HepG2 (cell line): ENCODE measurements at regions not wholly inside any gene's neighbourhood (a gene's known extent, or its start where the extent isn't known, plus 50 kb on each side); places are given as distances from the start of the nearest gene placed in this dataset.

Experiments used
- ATAC-seq: fragments of 200-7000 bp; cut with Tn5 transposase; 3 replicates; pipeline ENCODE4 v1.9.1; 2020; ENCODE audit warnings: mild to moderate bottlenecking, moderate library complexity
- BruUV-seq: library from RNA; stranded (reverse); fragments of 400-500 nt; replicated peaks from 2 replicates; lab custom pipeline; 2021; lab: Mats Ljungman, UMichigan
- CTCF ChIA-PET: fragments of 300-600 bp; formaldehyde crosslinking; extraction: SDS; loops from one replicate; lab custom pipeline; 2021; ENCODE audit warnings: low total read pairs, inconsistent platforms, low intra/inter-chr PET ratio; lab: Yijun Ruan, JAX
- POLR2A ChIA-PET: fragments of 350-600 bp; sonication (Branson Sonifier 250); formaldehyde crosslinking; loops from one replicate; lab custom pipeline; 2020; ENCODE audit warnings: antibody characterized with exemption, inconsistent platforms; lab: Yijun Ruan, JAX
- DNase-seq: peaks from one replicate; pipeline ENCODE4 v3.0.0-alpha.2; 2015; ENCODE audit warnings: low spot score
- FAIRE-seq: peaks from 3 replicates; lab custom pipeline; 2011; peaks lifted over from hg19 to GRCh38; lab: Jason Lieb, UNC
- H2AFZ ChIP-seq: one replicate; pipeline ENCODE4 v1.6.1; 2011; ENCODE audit warnings: low read length, inconsistent platforms
- H3K27ac ChIP-seq: fragments of 300-600 bp; 3 replicates; pipeline ENCODE4 v1.8.0; 2011; ENCODE audit warnings: mixed run types, mild to moderate bottlenecking, mixed read lengths, low read length, inconsistent platforms; ENCODE audit not compliant: insufficient read depth; ENCODE audit errors: extremely low read length
- H3K27me3 ChIP-seq, 2 experiments: fragments of 200-600 bp in 1 of 2; 2 replicates in 1 of 2; 3 replicates in 1 of 2; pipeline versions ENCODE4 v1.6.0 to v1.8.0; 2011; ENCODE audit warnings: low read length in 2 of 2, mild to moderate bottlenecking in 2 of 2, moderate library complexity in 2 of 2, inconsistent platforms in 1 of 2; ENCODE audit not compliant: insufficient read depth in 2 of 2, control insufficient read depth in 1 of 2
- H3K36me3 ChIP-seq, 2 experiments: fragments of 200-600 bp in 1 of 2; replicated peaks in 1 of 2; 2 replicates in 1 of 2; 3 replicates in 1 of 2; pipeline versions ENCODE4 v1.5.1 to v1.8.0; 2011; ENCODE audit warnings: low read length in 2 of 2, inconsistent platforms in 1 of 2; ENCODE audit not compliant: insufficient read depth in 2 of 2, control insufficient read depth in 1 of 2
- H3K4me1 ChIP-seq: 2 replicates; pipeline ENCODE4 v1.5.1; 2012; ENCODE audit warnings: low read length, inconsistent platforms; ENCODE audit not compliant: insufficient read depth
- H3K4me2 ChIP-seq: 2 replicates; pipeline ENCODE4 v1.6.0; 2011; ENCODE audit warnings: low read depth, low read length, inconsistent platforms
- H3K4me3 ChIP-seq, 3 experiments: fragments of 200-600 bp in 1 of 3; sonication (generic), shearing (Covaris generic) in 1 of 3; replicated peaks in 1 of 3; 2 replicates each; pipeline ENCODE4 v1.5.1; 2011 to 2016; ENCODE audit warnings: low read length in 3 of 3, inconsistent platforms in 2 of 3, low read depth in 2 of 3, mild to moderate bottlenecking in 2 of 3, control low read depth in 1 of 3, mixed read lengths in 1 of 3; ENCODE audit not compliant: insufficient read depth in 1 of 3
- H3K79me2 ChIP-seq: one replicate; pipeline ENCODE4 v1.6.1; 2011; ENCODE audit warnings: low read length, inconsistent platforms; ENCODE audit not compliant: insufficient read depth
- H3K9ac ChIP-seq: 2 replicates; pipeline ENCODE4 v1.6.0; 2011; ENCODE audit warnings: mild to moderate bottlenecking, low read depth, low read length, inconsistent platforms; ENCODE audit not compliant: insufficient read depth
- H3K9me3 ChIP-seq: 2 replicates; pipeline ENCODE4 v1.5.1; 2012; ENCODE audit warnings: mild to moderate bottlenecking, low read length
- H4K20me1 ChIP-seq: 2 replicates; pipeline ENCODE4 v1.6.0; 2011; ENCODE audit warnings: inconsistent platforms, mild to moderate bottlenecking, low read length, moderate library complexity; ENCODE audit not compliant: insufficient read depth
- FLYWCH1 ChIP-seq: sonication (generic); formaldehyde crosslinking; IDR thresholded peaks from 2 replicates; pipeline ENCODE4 v1.8.1; 2023; ENCODE audit warnings: mild to moderate bottlenecking, missing genetic modification reagents
- HDAC6 ChIP-seq: fragments of 200-600 bp; sonication (generic); IDR thresholded peaks from 2 replicates; pipeline ENCODE4 v1.7.0; 2017; ENCODE audit warnings: mild to moderate bottlenecking, antibody characterized with exemption, low read length, low read depth
- SIX4 ChIP-seq: sonication (generic); formaldehyde crosslinking; IDR thresholded peaks from 2 replicates; pipeline ENCODE4 v1.4.0; 2020; ENCODE audit warnings: missing genetic modification reagents
- SNAPC5 ChIP-seq: sonication (generic); formaldehyde crosslinking; IDR thresholded peaks from 2 replicates; pipeline ENCODE4 v1.8.1; 2023; ENCODE audit warnings: mild to moderate bottlenecking, missing genetic modification reagents, borderline replicate concordance
- SRF ChIP-seq: IDR thresholded peaks from 2 replicates; pipeline ENCODE4 v1.6.1; 2011; ENCODE audit warnings: mild to moderate bottlenecking, low read depth, low read length, moderate library complexity
- ZNF256 ChIP-seq: sonication (generic); formaldehyde crosslinking; conservative IDR thresholded peaks from 2 replicates; pipeline ENCODE4 v1.4.0; 2020; ENCODE audit warnings: missing genetic modification reagents
- ZNF432 ChIP-seq: sonication (generic); formaldehyde crosslinking; IDR thresholded peaks from 2 replicates; pipeline ENCODE4 v1.5.0; 2020; ENCODE audit warnings: missing genetic modification reagents, mild to moderate bottlenecking, borderline replicate concordance
- WGBS: methylation state at CpG from one replicate; pipeline ENCODE4 v1.1.6; 2017; ENCODE audit warnings: low lambda C conversion rate; 5-methylcytosine and 5-hydroxymethylcytosine counted together
- in situ Hi-C: cut with HindIII; loops from 2 replicates; pipeline ENCODE4 v1.10.0; 2017; ENCODE audit warnings: low pct_unique_long_range_greater_than_20kb; ENCODE audit not compliant: extremely low pct_ligation_motif_present
- intact Hi-C: fragments of 100-400 bp; cut with micrococcal nuclease; formaldehyde crosslinking; loops from one replicate; pipeline ENCODE4 v1.10.0; 2022; ENCODE audit not compliant: unreplicated experiment
- TF ChIP-seq, protein P1 (sequence below): sonication (generic); formaldehyde crosslinking; IDR thresholded peaks from 2 replicates; pipeline ENCODE4 v1.4.0; 2020; ENCODE audit warnings: missing genetic modification reagents, mild to moderate bottlenecking, borderline replicate concordance
- TF ChIP-seq, protein P2 (sequence below): sonication (generic); formaldehyde crosslinking; IDR thresholded peaks from 2 replicates; pipeline ENCODE4 v1.8.0; 2022; ENCODE audit warnings: missing genetic modification reagents, low read depth, mild to moderate bottlenecking, borderline replicate concordance

- TF ChIP-seq HDAC6 (no peak), SNAPC5 (CRISPR knock-in tag) (no peak), FLYWCH1 (CRISPR knock-in tag) (no peak), SRF (no peak), SIX4 (CRISPR knock-in tag) (no peak), ZNF256 (no peak), ZNF432 (no peak)
- TF ChIP-seq, protein P1, sequence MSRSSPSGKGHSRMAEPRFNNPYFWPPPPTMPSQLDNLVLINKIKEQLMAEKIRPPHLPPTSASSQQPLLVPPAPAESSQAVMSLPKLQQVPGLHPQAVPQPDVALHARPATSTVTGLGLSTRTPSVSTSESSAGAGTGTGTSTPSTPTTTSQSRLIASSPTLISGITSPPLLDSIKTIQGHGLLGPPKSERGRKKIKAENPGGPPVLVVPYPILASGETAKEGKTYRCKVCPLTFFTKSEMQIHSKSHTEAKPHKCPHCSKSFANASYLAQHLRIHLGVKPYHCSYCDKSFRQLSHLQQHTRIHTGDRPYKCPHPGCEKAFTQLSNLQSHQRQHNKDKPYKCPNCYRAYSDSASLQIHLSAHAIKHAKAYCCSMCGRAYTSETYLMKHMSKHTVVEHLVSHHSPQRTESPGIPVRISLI (CRISPR knock-in tag) = no peak
- TF ChIP-seq, protein P2, sequence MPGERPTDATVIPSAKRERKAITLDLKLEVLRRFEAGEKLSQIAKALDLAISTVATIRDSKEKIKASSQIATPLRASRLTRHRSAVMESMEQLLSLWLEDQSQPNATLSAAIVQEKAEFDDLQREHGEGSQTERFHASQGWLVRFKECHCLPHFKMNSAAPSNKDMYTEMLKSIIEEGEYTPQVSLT = no peak
- TF ChIP-seq, all 625 proteins: peak for 0
- Histone ChIP-seq H4K20me1 (no peaks in the 10 kb centered on the region), H3K27me3 (no peaks in the 10 kb centered on the region), H2AFZ (no peak overlapping the region), H3K9ac (no peak overlapping the region), H3K4me3 (no peak overlapping the region), H3K36me3 (no peaks in the 10 kb centered on the region), H3K4me1 (no peaks in the 10 kb centered on the region), H3K79me2 (no peaks in the 10 kb centered on the region), H3K9me3 (no peaks in the 10 kb centered on the region), H3K27ac (no peak overlapping the region), H3K4me2 (no peak overlapping the region)
- in situ Hi-C loops (loop anchor here (25.0 kb wide), 1 partner anchor 959 kb away; no protein-coding TSS in a partner anchor), intact Hi-C loops (no loop called here)
- no TSS peak for BruUV-seq
- no peak for FAIRE-seq
- 18% methylated on average over 5 of the region's 5 CpGs for WGBS
- ChIA-PET POLR2A (no interaction called here), CTCF (no interaction called here)
- ATAC-seq = no peak
- no peak for DNase-seq
Measured at GRCh38 chr6:12621754-12622153, 94.8 kb upstream of the PHACTR1 start.
